ENCODE measurements at regions not wholly inside any gene's neighbourhood (a gene's known extent, or its start where the extent isn't known, plus 50 kb on each side); places are given as distances from the start of the nearest gene placed in this dataset.

Small RNA genes lying in the stretch of these regions (small RNA-seq; reads per million reads assigned to genes)
- gene RF00428, result 0 to 0.08 (median 0) reads per million in 3 experiments
- 0.23 to 1.1 (median 0.26) reads per million in 3 experiments for gene RNA5SP374
